ENCODE measurements at regions not wholly inside any gene's neighbourhood (a gene's known extent, or its start where the extent isn't known, plus 50 kb on each side); places are given as distances from the start of the nearest gene placed in this dataset.

DNA sequence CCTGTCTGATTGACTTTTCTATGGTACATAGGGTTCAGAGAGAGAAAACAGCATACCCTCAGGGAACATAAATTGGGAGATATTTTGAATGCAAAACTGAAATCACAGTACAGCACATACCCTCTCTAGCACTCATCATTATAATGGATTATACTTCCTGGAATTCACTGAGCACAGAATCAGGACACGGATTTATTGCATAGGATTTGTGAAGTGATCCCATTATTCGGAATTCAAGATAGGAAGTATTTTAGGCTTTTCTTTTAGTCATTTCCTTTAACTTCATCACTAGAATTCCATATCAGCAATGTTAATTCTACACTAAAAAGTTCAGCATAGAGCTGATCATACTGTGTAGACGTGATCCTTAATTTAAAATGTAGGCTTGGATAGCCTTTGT, 407.0 kb downstream of the PID1 start:
- Mint-ChIP-seq H3K9me3 (ENCODE audit: unreplicated experiment) (no peaks in the 10 kb centered on the region), H3K27ac (ENCODE audit: unreplicated experiment) (no peak overlapping the region), H3K36me3 (ENCODE audit: unreplicated experiment) (peaks cover 5% of the 10 kb centered on the region), H3K4me1 (ENCODE audit: low read depth, unreplicated experiment) (no peaks in the 10 kb centered on the region), H3K27me3 (ENCODE audit: unreplicated experiment) (no peaks in the 10 kb centered on the region), H3K4me3 (ENCODE audit: unreplicated experiment) (no peak overlapping the region)
- no peak for DNase-seq
- TF ChIP-seq, protein P1, sequence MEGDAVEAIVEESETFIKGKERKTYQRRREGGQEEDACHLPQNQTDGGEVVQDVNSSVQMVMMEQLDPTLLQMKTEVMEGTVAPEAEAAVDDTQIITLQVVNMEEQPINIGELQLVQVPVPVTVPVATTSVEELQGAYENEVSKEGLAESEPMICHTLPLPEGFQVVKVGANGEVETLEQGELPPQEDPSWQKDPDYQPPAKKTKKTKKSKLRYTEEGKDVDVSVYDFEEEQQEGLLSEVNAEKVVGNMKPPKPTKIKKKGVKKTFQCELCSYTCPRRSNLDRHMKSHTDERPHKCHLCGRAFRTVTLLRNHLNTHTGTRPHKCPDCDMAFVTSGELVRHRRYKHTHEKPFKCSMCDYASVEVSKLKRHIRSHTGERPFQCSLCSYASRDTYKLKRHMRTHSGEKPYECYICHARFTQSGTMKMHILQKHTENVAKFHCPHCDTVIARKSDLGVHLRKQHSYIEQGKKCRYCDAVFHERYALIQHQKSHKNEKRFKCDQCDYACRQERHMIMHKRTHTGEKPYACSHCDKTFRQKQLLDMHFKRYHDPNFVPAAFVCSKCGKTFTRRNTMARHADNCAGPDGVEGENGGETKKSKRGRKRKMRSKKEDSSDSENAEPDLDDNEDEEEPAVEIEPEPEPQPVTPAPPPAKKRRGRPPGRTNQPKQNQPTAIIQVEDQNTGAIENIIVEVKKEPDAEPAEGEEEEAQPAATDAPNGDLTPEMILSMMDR (IDR thresholded peaks at IDR 0.05; ENCODE audit: partially characterized antibody, unreplicated experiment): no peak

DNA sequence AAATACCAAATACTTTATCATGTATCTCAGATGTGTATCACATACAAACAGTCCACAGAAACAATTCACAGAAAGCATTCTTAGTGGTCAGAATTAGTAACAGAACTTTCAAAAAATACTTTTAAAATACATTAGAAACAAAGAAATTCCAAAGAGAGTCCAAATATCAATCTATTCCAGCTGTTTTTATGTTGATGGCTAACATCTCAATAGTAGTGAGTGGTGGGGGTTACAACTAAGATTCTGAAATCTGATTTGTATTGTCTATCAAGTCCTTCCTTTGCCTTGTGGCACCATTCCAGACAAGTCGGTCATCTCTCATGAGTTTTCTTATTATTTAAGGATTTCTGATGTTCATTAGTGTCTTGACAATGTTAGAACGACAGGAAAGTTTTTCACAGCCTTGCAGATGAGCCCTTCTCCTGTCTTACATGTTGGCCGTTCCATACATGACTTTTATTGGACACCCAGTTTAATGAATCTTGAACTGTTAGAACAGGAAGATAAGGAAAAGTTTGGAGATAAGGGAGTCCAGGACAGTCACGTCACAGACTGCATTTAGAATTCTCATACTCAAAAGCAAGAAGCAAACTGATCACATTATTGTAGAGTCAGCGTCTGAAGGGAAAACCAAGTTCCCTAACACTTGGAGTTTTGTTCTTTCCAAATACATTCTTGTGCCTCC, 410.3 kb downstream of the PID1 start:
- Mint-ChIP-seq H3K27ac (ENCODE audit: unreplicated experiment) (no peak overlapping the region), H3K4me3 (ENCODE audit: unreplicated experiment) (no peak overlapping the region), H3K27me3 (ENCODE audit: unreplicated experiment) (no peaks in the 10 kb centered on the region), H3K4me1 (ENCODE audit: low read depth, unreplicated experiment) (no peaks in the 10 kb centered on the region), H3K36me3 (ENCODE audit: unreplicated experiment) (no peaks in the 10 kb centered on the region), H3K9me3 (ENCODE audit: unreplicated experiment) (no peaks in the 10 kb centered on the region)
- DNase-seq: no peak
- TF ChIP-seq, protein P1 (IDR thresholded peaks at IDR 0.05; ENCODE audit: partially characterized antibody, unreplicated experiment): no peak

DNA sequence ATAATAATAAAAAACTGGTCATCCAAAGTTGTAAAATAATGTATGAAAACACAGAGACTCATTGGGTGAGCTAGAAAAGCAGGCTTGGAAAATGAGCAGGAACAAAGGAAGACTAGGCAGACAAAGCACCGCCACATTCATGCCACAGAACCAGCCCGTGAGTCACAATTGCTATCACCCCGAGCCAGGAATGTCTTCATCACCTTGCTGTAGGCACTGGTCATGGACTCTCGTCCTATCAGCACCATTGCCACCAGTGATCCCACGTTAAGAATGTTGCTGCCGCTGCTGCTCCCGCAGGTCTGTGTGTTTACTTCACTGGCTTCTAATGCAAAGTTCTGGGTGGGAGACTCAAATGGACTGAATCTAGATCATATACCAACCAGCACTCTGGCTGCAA, 417.9 kb downstream of the PID1 start:
- Mint-ChIP-seq H3K9me3 (ENCODE audit: unreplicated experiment) (no peaks in the 10 kb centered on the region), H3K36me3 (ENCODE audit: unreplicated experiment) (no peaks in the 10 kb centered on the region), H3K4me1 (ENCODE audit: low read depth, unreplicated experiment) (no peaks in the 10 kb centered on the region), H3K27me3 (ENCODE audit: unreplicated experiment) (no peaks in the 10 kb centered on the region), H3K4me3 (ENCODE audit: unreplicated experiment) (no peak overlapping the region), H3K27ac (ENCODE audit: unreplicated experiment) (no peak overlapping the region)
- TF ChIP-seq, protein P1 (IDR thresholded peaks at IDR 0.05; ENCODE audit: partially characterized antibody, unreplicated experiment): no peak
- no peak for DNase-seq

DNA sequence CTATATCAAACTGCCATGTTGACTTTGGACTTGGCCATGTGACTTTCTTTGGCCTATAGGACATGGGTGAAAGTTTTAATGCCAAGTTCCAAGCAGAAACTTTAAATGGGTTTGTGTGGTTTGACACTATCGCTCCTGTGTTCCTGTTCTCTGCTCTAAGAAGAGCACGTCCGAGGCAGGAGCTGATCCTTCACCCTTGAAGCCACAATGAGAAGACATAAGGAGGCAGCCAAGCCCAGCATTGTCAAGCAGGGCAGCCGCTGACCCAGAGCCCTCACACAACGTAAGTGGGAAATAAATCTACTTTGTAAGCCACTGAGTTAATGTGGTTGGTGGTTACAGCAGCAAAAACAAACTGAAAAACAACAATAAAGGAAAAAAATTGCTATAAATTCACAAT, 422.4 kb downstream of the PID1 start:
- Mint-ChIP-seq H3K36me3 (ENCODE audit: unreplicated experiment) (no peaks in the 10 kb centered on the region), H3K4me3 (ENCODE audit: unreplicated experiment) (no peak overlapping the region), H3K27ac (ENCODE audit: unreplicated experiment) (no peak overlapping the region), H3K27me3 (ENCODE audit: unreplicated experiment) (no peaks in the 10 kb centered on the region), H3K9me3 (ENCODE audit: unreplicated experiment) (no peaks in the 10 kb centered on the region), H3K4me1 (ENCODE audit: low read depth, unreplicated experiment) (no peaks in the 10 kb centered on the region)
- TF ChIP-seq, protein P1 (IDR thresholded peaks at IDR 0.05; ENCODE audit: partially characterized antibody, unreplicated experiment): no peak
- no peak for DNase-seq

DNA sequence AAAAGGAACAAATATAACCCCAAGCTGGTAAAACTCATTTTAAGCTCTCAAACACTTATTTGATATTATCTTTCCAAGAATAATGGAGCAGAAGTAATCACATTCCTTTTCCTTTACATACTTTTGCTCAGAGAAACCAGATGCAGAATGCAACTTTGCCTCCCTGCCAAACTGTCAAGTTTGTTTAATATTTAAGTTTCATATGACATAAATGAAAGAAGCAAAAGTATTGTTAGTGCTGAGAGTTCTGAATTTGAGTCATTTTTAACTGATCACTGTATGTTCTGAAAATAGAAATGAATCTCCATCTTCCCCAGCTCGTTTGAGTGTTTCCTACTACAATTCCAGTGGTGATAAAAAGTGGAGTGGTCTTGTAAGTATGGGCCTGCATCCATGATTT, 423.4 kb downstream of the PID1 start:
- no peak overlapping the region for H3K4me3 Mint-ChIP-seq (ENCODE audit: unreplicated experiment)
- no peaks in the 10 kb centered on the region for H3K9me3 Mint-ChIP-seq (ENCODE audit: unreplicated experiment)
- no peaks in the 10 kb centered on the region for H3K27me3 Mint-ChIP-seq (ENCODE audit: unreplicated experiment)
- no peaks in the 10 kb centered on the region for H3K4me1 Mint-ChIP-seq (ENCODE audit: low read depth, unreplicated experiment)
- H3K27ac Mint-ChIP-seq (ENCODE audit: unreplicated experiment): no peak overlapping the region
- H3K36me3 Mint-ChIP-seq (ENCODE audit: unreplicated experiment): no peaks in the 10 kb centered on the region
- TF ChIP-seq, protein P1 (IDR thresholded peaks at IDR 0.05; ENCODE audit: partially characterized antibody, unreplicated experiment): no peak
- DNase-seq: no peak
